Endodermal cell (in vitro differentiated cells): ENCODE measurements at regions not wholly inside any gene's neighbourhood (a gene's known extent, or its start where the extent isn't known, plus 50 kb on each side); places are given as distances from the start of the nearest gene placed in this dataset.

ENCODE experiments used
- DNase-seq: peaks from one replicate; pipeline ENCODE4 v3.0.0-alpha.2; 2017
- H3K27ac ChIP-seq: 2 replicates; pipeline ENCODE4 v1.5.1; 2013; ENCODE audit warnings: mild to moderate bottlenecking, low read depth, low read length, moderate library complexity
- H3K27me3 ChIP-seq: 2 replicates; pipeline ENCODE4 v1.6.1; 2013; ENCODE audit warnings: mild to moderate bottlenecking, low read length, moderate library complexity; ENCODE audit not compliant: insufficient read depth, control insufficient read depth, poor library complexity, severe bottlenecking
- H3K36me3 ChIP-seq: 2 replicates; pipeline ENCODE4 v1.7.0; 2013; ENCODE audit warnings: mild to moderate bottlenecking, low read length, moderate library complexity; ENCODE audit not compliant: control insufficient read depth, insufficient read depth
- H3K4me1 ChIP-seq: one replicate; pipeline ENCODE4 v1.7.0; 2013; ENCODE audit warnings: low read length; ENCODE audit not compliant: control insufficient read depth, insufficient read depth
- H3K4me3 ChIP-seq: 2 replicates; pipeline ENCODE4 v1.5.1; 2013; ENCODE audit warnings: mild to moderate bottlenecking, low read length, moderate library complexity
- H3K9ac ChIP-seq: 2 replicates; pipeline ENCODE4 v1.6.1; 2013; ENCODE audit warnings: mild to moderate bottlenecking, low read length, moderate library complexity; ENCODE audit not compliant: poor library complexity, severe bottlenecking; ENCODE audit errors: extremely low read depth
- H3K9me3 ChIP-seq: 2 replicates; pipeline ENCODE4 v1.6.1; 2013; ENCODE audit warnings: mild to moderate bottlenecking, low read length, moderate library complexity; ENCODE audit not compliant: control insufficient read depth
- H3K27ac Mint-ChIP-seq: 2 replicates; pipeline ENCODE4 v1.8.0; 2020; ENCODE audit warnings: mixed read lengths
- H3K27me3 Mint-ChIP-seq: 2 replicates; pipeline ENCODE4 v1.8.0; 2021; ENCODE audit warnings: mild to moderate bottlenecking, mixed read lengths; ENCODE audit not compliant: insufficient read depth
- H3K36me3 Mint-ChIP-seq: 2 replicates; pipeline ENCODE4 v1.8.0; 2020; ENCODE audit warnings: low read depth, mixed read lengths
- H3K4me1 Mint-ChIP-seq: 2 replicates; pipeline ENCODE4 v1.8.0; 2020; ENCODE audit warnings: mixed read lengths
- H3K4me3 Mint-ChIP-seq: 2 replicates; pipeline ENCODE4 v1.8.0; 2020; ENCODE audit warnings: mild to moderate bottlenecking, moderate library complexity, mixed read lengths
- H3K9me3 Mint-ChIP-seq: 2 replicates; pipeline ENCODE4 v1.8.0; 2020; ENCODE audit warnings: mild to moderate bottlenecking, mixed read lengths
- CTCF ChIP-seq: fragments of 200-600 bp; sonication (generic); conservative IDR thresholded peaks from 2 replicates; pipeline ENCODE4 v1.5.0; 2021; ENCODE audit warnings: antibody characterized with exemption, mild to moderate bottlenecking
- WGBS, 2 experiments: methylation state at CpG; one replicate each; pipeline versions ENCODE4 v1.1.5 to v1.1.7; 2013; ENCODE audit warnings: missing lambda C conversion rate in 2 of 2, mixed read lengths in 1 of 2; ENCODE audit not compliant: insufficient coverage in 1 of 2, insufficient read length in 1 of 2; 5-methylcytosine and 5-hydroxymethylcytosine counted together

- H3K9me3 ChIP-seq, result no peaks in the 10 kb centered on the region
- no peaks in the 10 kb centered on the region for H3K27me3 ChIP-seq
- H3K4me3 ChIP-seq, result no peak overlapping the region
- TF ChIP-seq CTCF, result peak; percentile 12
- no peaks in the 10 kb centered on the region for H3K36me3 Mint-ChIP-seq
- H3K9me3 Mint-ChIP-seq, result no peaks in the 10 kb centered on the region
- H3K4me3 Mint-ChIP-seq, result no peak overlapping the region
- peaks cover 2% of the 10 kb centered on the region for H3K4me1 ChIP-seq
- no peak overlapping the region for H3K9ac ChIP-seq
- no peaks in the 10 kb centered on the region for H3K36me3 ChIP-seq
- DNase-seq, result no peak
- H3K4me1 Mint-ChIP-seq, result peaks cover 8% of the 10 kb centered on the region
- 78 to 80% methylated on average over 2 of the region's 2 CpGs for WGBS, 2 experiments
- no peak overlapping the region for H3K27ac ChIP-seq
- no peaks in the 10 kb centered on the region for H3K27me3 Mint-ChIP-seq
- no peak overlapping the region for H3K27ac Mint-ChIP-seq
Observed at GRCh38 chr5:124052201-124052600, 540.2 kb downstream of the CSNK1G3 start.

GRCh38 chr5:124050120-124050770 is 538.3 kb downstream of the CSNK1G3 start:
- Mint-ChIP-seq H3K9me3 (no peaks in the 10 kb centered on the region), H3K36me3 (no peaks in the 10 kb centered on the region), H3K27ac (no peak overlapping the region), H3K4me1 (peaks cover 6% of the 10 kb centered on the region), H3K27me3 (no peaks in the 10 kb centered on the region), H3K4me3 (no peak overlapping the region)
- no peak for DNase-seq
- Histone ChIP-seq H3K36me3 (no peaks in the 10 kb centered on the region), H3K27ac (no peak overlapping the region), H3K9me3 (no peaks in the 10 kb centered on the region), H3K9ac (no peak overlapping the region), H3K4me3 (no peak overlapping the region), H3K27me3 (no peaks in the 10 kb centered on the region), H3K4me1 (no peaks in the 10 kb centered on the region)
- 83% methylated on average over 2 of the region's 3 CpGs; no CpG with 5 or more reads in 1 of the 2 experiments for WGBS, 2 experiments
- TF ChIP-seq CTCF, result no peak

GRCh38 chr5:124045412-124045811 is 533.4 kb downstream of the CSNK1G3 start:
- H3K4me1 Mint-ChIP-seq, result no peaks in the 10 kb centered on the region
- H3K27me3 Mint-ChIP-seq, result no peaks in the 10 kb centered on the region
- H3K4me3 Mint-ChIP-seq, result no peak overlapping the region
- WGBS, 2 experiments, result 80 to 92% methylated on average over 1 to 2 of the region's 2 CpGs
- no peaks in the 10 kb centered on the region for H3K4me1 ChIP-seq
- H3K36me3 Mint-ChIP-seq, result no peaks in the 10 kb centered on the region
- peaks cover 12% of the 10 kb centered on the region for H3K9me3 Mint-ChIP-seq
- H3K36me3 ChIP-seq, result no peaks in the 10 kb centered on the region
- H3K9me3 ChIP-seq, result peaks cover 21% of the 10 kb centered on the region
- no peak overlapping the region for H3K4me3 ChIP-seq
- H3K27ac ChIP-seq, result no peak overlapping the region
- no peak for TF ChIP-seq CTCF
- no peak for DNase-seq
- H3K27ac Mint-ChIP-seq, result no peak overlapping the region
- H3K27me3 ChIP-seq, result no peaks in the 10 kb centered on the region
- no peak overlapping the region for H3K9ac ChIP-seq
